Body of pancreas (tissue), 4 donors: ENCODE measurements at regions not wholly inside any gene's neighbourhood (a gene's known extent, or its start where the extent isn't known, plus 50 kb on each side); places are given as distances from the start of the nearest gene placed in this dataset.

Source experiments
- POLR2A ChIP-seq, 3 donors: fragments of 450-650 bp; IDR thresholded peaks; one replicate each; pipeline ENCODE4 v1.6.1; 2016; ENCODE audit warnings: antibody characterized with exemption in 3 of 3, mild to moderate bottlenecking in 2 of 3
- TF ChIP-seq, protein P1 (sequence below), 7 experiments: fragments of 450-650 bp in 4 of 7; fragments of 200-600 bp in 3 of 7; sonication (generic) in 3 of 7; IDR thresholded peaks; one replicate each; pipeline ENCODE4 v1.5.1; 2016 to 2019; ENCODE audit warnings: antibody characterized with exemption in 7 of 7

DNA sequence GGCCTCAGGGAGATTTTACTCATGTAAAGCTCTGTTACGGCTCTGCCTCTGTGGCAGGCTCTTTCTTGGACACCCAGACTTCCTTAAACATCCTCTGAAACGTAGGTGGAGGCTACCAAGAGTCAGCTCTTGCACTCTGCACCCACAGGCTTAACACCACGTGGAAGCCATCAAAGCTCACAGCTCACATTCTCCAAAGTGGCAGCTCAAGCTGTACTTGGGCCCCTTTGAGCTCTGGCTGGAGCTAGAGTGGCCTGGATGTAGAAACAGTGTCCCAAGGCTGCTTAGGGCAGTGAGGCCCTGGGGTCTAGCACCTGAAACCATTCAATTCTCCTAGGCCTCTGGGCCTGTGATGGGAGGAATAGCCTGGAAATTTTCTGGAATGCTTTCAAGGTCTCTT, 155.3 kb upstream of the CDKN3 start:
- TF ChIP-seq POLR2A (IDR thresholded peaks at IDR 0.05), result no peak
- TF ChIP-seq, protein P1, sequence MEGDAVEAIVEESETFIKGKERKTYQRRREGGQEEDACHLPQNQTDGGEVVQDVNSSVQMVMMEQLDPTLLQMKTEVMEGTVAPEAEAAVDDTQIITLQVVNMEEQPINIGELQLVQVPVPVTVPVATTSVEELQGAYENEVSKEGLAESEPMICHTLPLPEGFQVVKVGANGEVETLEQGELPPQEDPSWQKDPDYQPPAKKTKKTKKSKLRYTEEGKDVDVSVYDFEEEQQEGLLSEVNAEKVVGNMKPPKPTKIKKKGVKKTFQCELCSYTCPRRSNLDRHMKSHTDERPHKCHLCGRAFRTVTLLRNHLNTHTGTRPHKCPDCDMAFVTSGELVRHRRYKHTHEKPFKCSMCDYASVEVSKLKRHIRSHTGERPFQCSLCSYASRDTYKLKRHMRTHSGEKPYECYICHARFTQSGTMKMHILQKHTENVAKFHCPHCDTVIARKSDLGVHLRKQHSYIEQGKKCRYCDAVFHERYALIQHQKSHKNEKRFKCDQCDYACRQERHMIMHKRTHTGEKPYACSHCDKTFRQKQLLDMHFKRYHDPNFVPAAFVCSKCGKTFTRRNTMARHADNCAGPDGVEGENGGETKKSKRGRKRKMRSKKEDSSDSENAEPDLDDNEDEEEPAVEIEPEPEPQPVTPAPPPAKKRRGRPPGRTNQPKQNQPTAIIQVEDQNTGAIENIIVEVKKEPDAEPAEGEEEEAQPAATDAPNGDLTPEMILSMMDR (IDR thresholded peaks at IDR 0.05), result no peak
